HepG2 (cell line): ENCODE measurements at regions not wholly inside any gene's neighbourhood (a gene's known extent, or its start where the extent isn't known, plus 50 kb on each side); places are given as distances from the start of the nearest gene placed in this dataset.

ENCODE experiments used
- ATAC-seq: fragments of 200-7000 bp; cut with Tn5 transposase; 3 replicates; pipeline ENCODE4 v1.9.1; 2020; ENCODE audit warnings: mild to moderate bottlenecking, moderate library complexity
- BruUV-seq: library from RNA; stranded (reverse); fragments of 400-500 nt; replicated peaks from 2 replicates; lab custom pipeline; 2021; lab: Mats Ljungman, UMichigan
- CTCF ChIA-PET: fragments of 300-600 bp; formaldehyde crosslinking; extraction: SDS; loops from one replicate; lab custom pipeline; 2021; ENCODE audit warnings: low total read pairs, inconsistent platforms, low intra/inter-chr PET ratio; lab: Yijun Ruan, JAX
- POLR2A ChIA-PET: fragments of 350-600 bp; sonication (Branson Sonifier 250); formaldehyde crosslinking; loops from one replicate; lab custom pipeline; 2020; ENCODE audit warnings: antibody characterized with exemption, inconsistent platforms; lab: Yijun Ruan, JAX
- DNase-seq: peaks from one replicate; pipeline ENCODE4 v3.0.0-alpha.2; 2015; ENCODE audit warnings: low spot score
- FAIRE-seq: peaks from 3 replicates; lab custom pipeline; 2011; peaks lifted over from hg19 to GRCh38; lab: Jason Lieb, UNC
- H2AFZ ChIP-seq: one replicate; pipeline ENCODE4 v1.6.1; 2011; ENCODE audit warnings: low read length, inconsistent platforms
- H3K27ac ChIP-seq: fragments of 300-600 bp; 3 replicates; pipeline ENCODE4 v1.8.0; 2011; ENCODE audit warnings: mixed run types, mild to moderate bottlenecking, mixed read lengths, low read length, inconsistent platforms; ENCODE audit not compliant: insufficient read depth; ENCODE audit errors: extremely low read length
- H3K27me3 ChIP-seq, 2 experiments: fragments of 200-600 bp in 1 of 2; 2 replicates in 1 of 2; 3 replicates in 1 of 2; pipeline versions ENCODE4 v1.6.0 to v1.8.0; 2011; ENCODE audit warnings: low read length in 2 of 2, mild to moderate bottlenecking in 2 of 2, moderate library complexity in 2 of 2, inconsistent platforms in 1 of 2; ENCODE audit not compliant: insufficient read depth in 2 of 2, control insufficient read depth in 1 of 2
- H3K36me3 ChIP-seq, 2 experiments: fragments of 200-600 bp in 1 of 2; replicated peaks in 1 of 2; 2 replicates in 1 of 2; 3 replicates in 1 of 2; pipeline versions ENCODE4 v1.5.1 to v1.8.0; 2011; ENCODE audit warnings: low read length in 2 of 2, inconsistent platforms in 1 of 2; ENCODE audit not compliant: insufficient read depth in 2 of 2, control insufficient read depth in 1 of 2
- H3K4me1 ChIP-seq: 2 replicates; pipeline ENCODE4 v1.5.1; 2012; ENCODE audit warnings: low read length, inconsistent platforms; ENCODE audit not compliant: insufficient read depth
- H3K4me2 ChIP-seq: 2 replicates; pipeline ENCODE4 v1.6.0; 2011; ENCODE audit warnings: low read depth, low read length, inconsistent platforms
- H3K4me3 ChIP-seq, 3 experiments: fragments of 200-600 bp in 1 of 3; sonication (generic), shearing (Covaris generic) in 1 of 3; replicated peaks in 1 of 3; 2 replicates each; pipeline ENCODE4 v1.5.1; 2011 to 2016; ENCODE audit warnings: low read length in 3 of 3, inconsistent platforms in 2 of 3, low read depth in 2 of 3, mild to moderate bottlenecking in 2 of 3, control low read depth in 1 of 3, mixed read lengths in 1 of 3; ENCODE audit not compliant: insufficient read depth in 1 of 3
- H3K79me2 ChIP-seq: one replicate; pipeline ENCODE4 v1.6.1; 2011; ENCODE audit warnings: low read length, inconsistent platforms; ENCODE audit not compliant: insufficient read depth
- H3K9ac ChIP-seq: 2 replicates; pipeline ENCODE4 v1.6.0; 2011; ENCODE audit warnings: mild to moderate bottlenecking, low read depth, low read length, inconsistent platforms; ENCODE audit not compliant: insufficient read depth
- H3K9me3 ChIP-seq: 2 replicates; pipeline ENCODE4 v1.5.1; 2012; ENCODE audit warnings: mild to moderate bottlenecking, low read length
- H4K20me1 ChIP-seq: 2 replicates; pipeline ENCODE4 v1.6.0; 2011; ENCODE audit warnings: inconsistent platforms, mild to moderate bottlenecking, low read length, moderate library complexity; ENCODE audit not compliant: insufficient read depth
- HOXD1 ChIP-seq: sonication (generic); formaldehyde crosslinking; IDR thresholded peaks from 2 replicates; pipeline ENCODE4 v1.5.0; 2020; ENCODE audit warnings: missing genetic modification reagents
- MAZ ChIP-seq, 2 experiments: sonication (generic) in 1 of 2; formaldehyde crosslinking in 1 of 2; IDR thresholded peaks; 2 replicates each; pipeline versions ENCODE4 v1.5.0 to v1.6.1; 2012 to 2020; ENCODE audit warnings: low read depth in 2 of 2, mild to moderate bottlenecking in 2 of 2, borderline replicate concordance in 1 of 2, improper control_type of control experiment in 1 of 2, low read length in 1 of 2, missing genetic modification reagents in 1 of 2, moderate library complexity in 1 of 2
- ZNF414 ChIP-seq: sonication (generic); formaldehyde crosslinking; IDR thresholded peaks from 2 replicates; pipeline ENCODE4 v1.5.0; 2020; ENCODE audit warnings: missing genetic modification reagents
- ZNF598 ChIP-seq: sonication (generic); formaldehyde crosslinking; IDR thresholded peaks from 2 replicates; pipeline ENCODE4 v1.5.1; 2020; ENCODE audit warnings: mild to moderate bottlenecking, missing genetic modification reagents, borderline replicate concordance
- ZNF883 ChIP-seq: sonication (generic); formaldehyde crosslinking; IDR thresholded peaks from 2 replicates; pipeline ENCODE4 v1.5.1; 2020; ENCODE audit warnings: mild to moderate bottlenecking, missing genetic modification reagents; ENCODE audit errors: not compliant biosample characterization
- WGBS: methylation state at CpG from one replicate; pipeline ENCODE4 v1.1.6; 2017; ENCODE audit warnings: low lambda C conversion rate; 5-methylcytosine and 5-hydroxymethylcytosine counted together
- in situ Hi-C: cut with HindIII; loops from 2 replicates; pipeline ENCODE4 v1.10.0; 2017; ENCODE audit warnings: low pct_unique_long_range_greater_than_20kb; ENCODE audit not compliant: extremely low pct_ligation_motif_present
- intact Hi-C: fragments of 100-400 bp; cut with micrococcal nuclease; formaldehyde crosslinking; loops from one replicate; pipeline ENCODE4 v1.10.0; 2022; ENCODE audit not compliant: unreplicated experiment

GRCh38 chr1:209302779-209303568, 280.5 kb upstream of the CAMK1G start:
- no peaks in the 10 kb centered on the region for H3K9me3 ChIP-seq
- no peak overlapping the region for H3K4me3 ChIP-seq
- ATAC-seq (no peak), DNase-seq (no peak), FAIRE-seq (no peak)
- no peaks in the 10 kb centered on the region for H3K4me1 ChIP-seq
- CTCF ChIA-PET: no interaction called here
- POLR2A ChIA-PET: no interaction called here
- in situ Hi-C loops (no loop called here), intact Hi-C loops (no loop called here)
- TF ChIP-seq ZNF883 (CRISPR knock-in tag): no peak
- no peaks in the 10 kb centered on the region for H3K36me3 ChIP-seq
- no peaks in the 10 kb centered on the region for H4K20me1 ChIP-seq
- no peak overlapping the region for H3K9ac ChIP-seq
- no peak overlapping the region for H2AFZ ChIP-seq
- H3K4me2 ChIP-seq: no peak overlapping the region
- BruUV-seq: no TSS peak
- H3K79me2 ChIP-seq: no peaks in the 10 kb centered on the region
- H3K27ac ChIP-seq: no peak overlapping the region
- 24% methylated on average over 7 of the region's 7 CpGs for WGBS
- no peaks in the 10 kb centered on the region for H3K27me3 ChIP-seq

DNA sequence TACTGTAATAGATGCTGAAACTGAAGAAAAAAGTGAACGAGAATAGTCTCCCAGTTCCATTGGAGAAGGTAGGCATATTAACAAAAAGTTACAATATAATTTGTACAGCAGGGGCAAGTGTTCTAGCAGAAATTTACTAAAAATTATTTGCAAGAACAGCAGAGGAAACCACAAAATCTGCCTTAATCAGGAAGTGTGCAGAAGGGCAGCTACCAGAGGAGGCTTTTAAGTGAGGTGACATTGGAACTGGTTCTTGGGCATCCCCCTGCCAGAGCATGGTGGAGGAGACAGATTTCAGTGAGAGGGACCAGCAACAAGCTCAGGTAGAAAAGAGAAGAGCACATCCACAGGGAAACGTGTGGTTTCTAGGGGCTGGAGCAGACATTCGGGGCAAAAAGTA, 279.3 kb upstream of the CAMK1G start:
- FAIRE-seq (no peak), ATAC-seq (no peak), DNase-seq (no peak)
- 0% methylated on average over 3 of the region's 3 CpGs for WGBS
- intact Hi-C loops (no loop called here), in situ Hi-C loops (no loop called here)
- Histone ChIP-seq H3K4me2 (no peak overlapping the region), H3K4me1 (no peaks in the 10 kb centered on the region), H3K9ac (no peak overlapping the region), H3K27me3 (no peaks in the 10 kb centered on the region), H4K20me1 (no peaks in the 10 kb centered on the region), H3K79me2 (no peaks in the 10 kb centered on the region), H3K27ac (no peak overlapping the region), H3K4me3 (no peak overlapping the region), H3K36me3 (no peaks in the 10 kb centered on the region), H3K9me3 (no peaks in the 10 kb centered on the region), H2AFZ (no peak overlapping the region)
- TF ChIP-seq ZNF414 (no peak), MAZ (IDR thresholded peaks at IDR 0.05; ENCODE audit: borderline replicate concordance, low read depth, low read length) (no peak), MAZ (CRISPR knock-in tag; IDR thresholded peaks at IDR 0.05; ENCODE audit: low read depth) (no peak), ZNF598 (no peak), HOXD1 (CRISPR knock-in tag) (no peak)
- POLR2A ChIA-PET: no interaction called here
- CTCF ChIA-PET: no interaction called here
- no TSS peak for BruUV-seq
